ENCODE measurements at regions not wholly inside any gene's neighbourhood (a gene's known extent, or its start where the extent isn't known, plus 50 kb on each side); places are given as distances from the start of the nearest gene placed in this dataset.

DNA sequence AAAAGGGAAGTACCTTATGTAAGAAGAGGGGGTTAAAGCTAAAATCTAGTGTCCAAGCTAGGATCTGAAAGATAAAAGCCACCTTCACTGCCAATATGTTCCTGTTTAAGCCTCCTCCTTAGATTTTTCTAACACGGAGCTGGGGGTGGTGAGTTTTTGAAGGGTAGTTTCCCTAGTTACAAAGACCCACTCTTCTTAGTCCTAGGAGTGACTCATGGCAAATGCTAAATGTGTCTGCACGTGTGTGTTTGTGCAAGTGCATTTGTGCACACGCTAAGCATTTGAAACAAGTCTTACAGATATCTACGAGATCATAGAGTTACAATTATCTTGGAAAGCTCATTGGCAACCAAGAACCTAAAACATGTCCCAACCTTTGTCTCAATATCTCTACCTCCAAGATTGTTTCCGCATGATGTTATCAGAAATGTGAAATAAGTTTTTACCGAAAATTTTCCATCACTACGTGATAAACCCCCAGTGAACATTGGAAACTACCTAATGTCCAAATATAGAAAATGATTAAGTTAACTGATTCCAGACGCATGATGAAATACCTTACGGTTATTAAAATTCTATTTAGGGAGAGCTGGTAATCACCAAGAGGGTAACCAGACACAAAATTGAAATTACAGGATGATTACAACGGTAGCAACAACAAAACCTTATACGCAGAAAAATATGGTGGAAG lies 78.0 kb upstream of the HRH2 start:
- Histone ChIP-seq H3K79me2 (no peaks in the 10 kb centered on the region), H3K4me3 (no peak overlapping the region), H3K9me3 (ENCODE audit: low read depth) (no peaks in the 10 kb centered on the region), H2AFZ (no peak overlapping the region), H3K27ac (no peak overlapping the region), H3K4me1 (ENCODE audit: insufficient read depth) (no peaks in the 10 kb centered on the region), H3K4me2 (no peak overlapping the region), H3K9me2 (replicated peaks; ENCODE audit: insufficient read depth) (no peaks in the 10 kb centered on the region), H4K20me1 (ENCODE audit: insufficient read depth, poor library complexity, severe bottlenecking) (no peaks in the 10 kb centered on the region), H3K36me3 (replicated peaks; ENCODE audit: insufficient read depth, low read depth) (no peaks in the 10 kb centered on the region), H3K27me3 (no peaks in the 10 kb centered on the region)
- DNase-seq (ENCODE audit: low spot score) = no peak
- TF ChIP-seq EZH2 (IDR thresholded peaks at IDR 0.05; ENCODE audit: borderline replicate concordance) = no peak
- TF ChIP-seq, protein P1, sequence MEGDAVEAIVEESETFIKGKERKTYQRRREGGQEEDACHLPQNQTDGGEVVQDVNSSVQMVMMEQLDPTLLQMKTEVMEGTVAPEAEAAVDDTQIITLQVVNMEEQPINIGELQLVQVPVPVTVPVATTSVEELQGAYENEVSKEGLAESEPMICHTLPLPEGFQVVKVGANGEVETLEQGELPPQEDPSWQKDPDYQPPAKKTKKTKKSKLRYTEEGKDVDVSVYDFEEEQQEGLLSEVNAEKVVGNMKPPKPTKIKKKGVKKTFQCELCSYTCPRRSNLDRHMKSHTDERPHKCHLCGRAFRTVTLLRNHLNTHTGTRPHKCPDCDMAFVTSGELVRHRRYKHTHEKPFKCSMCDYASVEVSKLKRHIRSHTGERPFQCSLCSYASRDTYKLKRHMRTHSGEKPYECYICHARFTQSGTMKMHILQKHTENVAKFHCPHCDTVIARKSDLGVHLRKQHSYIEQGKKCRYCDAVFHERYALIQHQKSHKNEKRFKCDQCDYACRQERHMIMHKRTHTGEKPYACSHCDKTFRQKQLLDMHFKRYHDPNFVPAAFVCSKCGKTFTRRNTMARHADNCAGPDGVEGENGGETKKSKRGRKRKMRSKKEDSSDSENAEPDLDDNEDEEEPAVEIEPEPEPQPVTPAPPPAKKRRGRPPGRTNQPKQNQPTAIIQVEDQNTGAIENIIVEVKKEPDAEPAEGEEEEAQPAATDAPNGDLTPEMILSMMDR (IDR thresholded peaks at IDR 0.05; ENCODE audit: poor library complexity) = no peak
- no peak for TF ChIP-seq EZH2phosphoT487 (IDR thresholded peaks at IDR 0.05; ENCODE audit: low read depth, severe bottlenecking, unreplicated experiment)
- WGBS (ENCODE audit: low lambda C conversion rate, missing lambda C conversion rate) = 90% methylated on average over 11 of the region's 11 CpGs

DNA sequence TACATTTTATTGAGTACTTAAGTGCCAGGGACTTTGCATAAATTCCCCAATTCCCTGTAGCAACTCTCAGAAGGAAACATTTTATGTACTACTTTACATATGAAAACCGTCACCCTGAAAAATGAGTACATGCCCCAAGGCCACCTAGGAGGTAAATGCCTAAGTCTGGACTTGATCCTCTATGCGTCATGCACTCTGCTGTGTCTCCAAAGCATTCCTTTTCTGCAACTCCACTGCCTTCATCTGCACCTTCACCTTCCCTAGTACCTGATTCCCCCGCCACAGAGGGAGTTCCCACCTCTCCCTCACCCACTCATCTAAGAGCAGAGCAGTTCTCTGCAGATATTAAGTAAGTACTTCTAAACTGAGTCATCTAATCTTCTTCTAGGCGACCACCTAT lies 75.2 kb upstream of the HRH2 start:
- no peak overlapping the region for H3K4me2 ChIP-seq
- H3K9me2 ChIP-seq (replicated peaks; ENCODE audit: insufficient read depth) = no peaks in the 10 kb centered on the region
- TF ChIP-seq, protein P1 (IDR thresholded peaks at IDR 0.05; ENCODE audit: poor library complexity) = no peak
- TF ChIP-seq EZH2 (IDR thresholded peaks at IDR 0.05; ENCODE audit: borderline replicate concordance) (no peak), EZH2phosphoT487 (IDR thresholded peaks at IDR 0.05; ENCODE audit: low read depth, severe bottlenecking, unreplicated experiment) (no peak)

DNA sequence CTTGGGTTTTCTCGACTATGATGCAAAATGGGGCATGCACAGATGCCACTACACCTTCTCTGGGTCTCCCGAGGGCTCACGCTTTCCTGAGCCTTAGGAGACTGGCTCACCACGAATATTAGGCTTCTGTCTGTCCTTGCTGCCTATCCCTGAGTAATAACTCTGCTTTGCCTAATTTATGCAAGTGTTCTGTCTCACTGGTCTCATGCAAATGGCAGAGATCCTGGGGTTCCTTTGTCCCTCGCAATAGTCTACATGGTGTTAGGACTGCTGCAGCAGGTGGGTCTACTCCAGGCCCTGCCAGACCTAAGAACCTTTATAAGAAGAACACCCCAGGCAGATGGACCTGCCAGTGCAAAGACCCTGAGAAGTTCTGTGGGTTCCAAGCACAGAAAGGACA lies 72.3 kb upstream of the HRH2 start:
- 84% methylated on average over 5 of the region's 5 CpGs for WGBS (ENCODE audit: low lambda C conversion rate, missing lambda C conversion rate)
- TF ChIP-seq EZH2phosphoT487 (IDR thresholded peaks at IDR 0.05; ENCODE audit: low read depth, severe bottlenecking, unreplicated experiment) (no peak), EZH2 (IDR thresholded peaks at IDR 0.05; ENCODE audit: borderline replicate concordance) (no peak)
- TF ChIP-seq, protein P1 (IDR thresholded peaks at IDR 0.05; ENCODE audit: poor library complexity) = no peak
- DNase-seq (ENCODE audit: low spot score) = no peak

More for the DNA sequence above, 75.2 kb upstream of the HRH2 start:
- H2AFZ ChIP-seq = no peak overlapping the region
- no peak overlapping the region for H3K4me3 ChIP-seq
- DNase-seq (ENCODE audit: low spot score) = no peak
- no peak overlapping the region for H3K27ac ChIP-seq
- no peaks in the 10 kb centered on the region for H3K27me3 ChIP-seq
- WGBS (ENCODE audit: low lambda C conversion rate, missing lambda C conversion rate) = 79% methylated on average over 4 of the region's 4 CpGs
- H3K9me3 ChIP-seq (ENCODE audit: low read depth) = no peaks in the 10 kb centered on the region
- no peaks in the 10 kb centered on the region for H3K79me2 ChIP-seq
- no peaks in the 10 kb centered on the region for H4K20me1 ChIP-seq (ENCODE audit: insufficient read depth, poor library complexity, severe bottlenecking)
- H3K4me1 ChIP-seq (ENCODE audit: insufficient read depth) = no peaks in the 10 kb centered on the region
- H3K36me3 ChIP-seq (replicated peaks; ENCODE audit: insufficient read depth, low read depth) = no peaks in the 10 kb centered on the region

More for the DNA sequence above, 72.3 kb upstream of the HRH2 start:
- H3K4me2 ChIP-seq = no peak overlapping the region
- no peaks in the 10 kb centered on the region for H3K9me3 ChIP-seq (ENCODE audit: low read depth)
- H3K27me3 ChIP-seq = no peaks in the 10 kb centered on the region
- no peaks in the 10 kb centered on the region for H4K20me1 ChIP-seq (ENCODE audit: insufficient read depth, poor library complexity, severe bottlenecking)
- no peak overlapping the region for H2AFZ ChIP-seq
- H3K9me2 ChIP-seq (replicated peaks; ENCODE audit: insufficient read depth) = no peaks in the 10 kb centered on the region
- H3K4me3 ChIP-seq = no peak overlapping the region
- H3K27ac ChIP-seq = no peak overlapping the region
- no peaks in the 10 kb centered on the region for H3K36me3 ChIP-seq (replicated peaks; ENCODE audit: insufficient read depth, low read depth)
- no peaks in the 10 kb centered on the region for H3K4me1 ChIP-seq (ENCODE audit: insufficient read depth)
- no peaks in the 10 kb centered on the region for H3K79me2 ChIP-seq

Measured in hepatocyte (in vitro differentiated cells).